Activated naive CD4-positive, alpha-beta T cell treated with Interleukin-2 at 50 U/mL for 16 hours (primary cell): ENCODE measurements at regions not wholly inside any gene's neighbourhood (a gene's known extent, or its start where the extent isn't known, plus 50 kb on each side); places are given as distances from the start of the nearest gene placed in this dataset.

Experiments used
- DNase-seq: peaks from one replicate; pipeline ENCODE4 v3.0.0-alpha.2; 2020

DNA sequence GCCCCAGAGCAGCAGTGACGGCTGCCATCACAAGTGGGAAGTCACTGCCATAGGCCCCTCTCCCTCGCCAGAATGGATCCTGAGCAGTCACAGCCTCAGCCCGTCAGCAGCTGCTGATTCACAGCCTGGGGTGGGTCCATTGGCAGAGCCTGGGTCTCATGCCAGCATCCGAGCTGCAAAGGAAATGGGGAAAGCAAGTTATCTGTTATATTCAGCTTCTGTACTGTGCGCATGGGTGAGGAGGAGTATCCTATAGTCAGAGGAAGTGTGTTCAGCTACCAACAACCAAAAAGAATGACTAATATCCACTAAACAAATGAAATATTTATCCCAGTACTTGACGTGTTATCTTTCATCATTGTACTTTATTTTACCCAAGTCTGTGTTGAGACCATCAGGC, 119.7 kb downstream of the RCN1 start:
- no peak for DNase-seq

DNA sequence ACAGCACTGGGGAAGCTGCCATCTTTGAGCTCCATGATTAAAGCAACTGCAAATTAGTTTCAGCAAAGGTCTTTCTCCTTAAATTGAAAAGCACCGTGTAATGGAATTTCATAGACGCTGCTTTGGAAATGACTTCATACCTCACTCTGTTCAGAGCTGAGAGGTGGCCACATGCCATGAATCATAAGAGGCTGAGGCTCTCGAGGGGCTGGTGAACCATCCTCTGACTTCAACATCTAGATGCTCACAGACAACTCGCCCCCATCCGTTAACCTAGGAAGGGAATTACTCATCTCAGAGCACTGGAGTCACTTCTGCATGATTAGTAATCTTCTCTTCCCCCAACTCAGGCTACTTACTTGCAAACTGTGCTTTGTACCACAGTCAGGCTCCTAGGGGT, 122.3 kb downstream of the RCN1 start:
- DNase-seq, result no peak

DNA sequence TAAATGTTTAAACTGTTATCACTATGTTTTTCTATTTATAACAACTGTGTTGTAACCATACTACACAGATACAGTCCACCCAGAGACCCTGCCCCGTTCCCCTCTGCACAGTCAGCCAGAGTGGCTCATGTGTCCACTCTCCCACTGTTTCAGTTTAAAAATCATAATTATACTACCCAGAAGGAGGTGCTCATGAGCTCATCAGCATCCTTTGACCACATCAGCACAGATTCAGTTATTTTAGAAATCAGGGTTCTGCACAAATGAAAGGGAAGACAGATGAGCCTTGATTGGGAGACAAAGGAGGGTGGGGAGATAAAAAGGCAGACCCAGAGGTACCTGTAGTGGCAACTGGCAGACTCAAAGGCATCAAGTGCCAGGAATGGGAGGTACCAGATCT, 124.3 kb downstream of the RCN1 start:
- DNase-seq, result no peak

DNA sequence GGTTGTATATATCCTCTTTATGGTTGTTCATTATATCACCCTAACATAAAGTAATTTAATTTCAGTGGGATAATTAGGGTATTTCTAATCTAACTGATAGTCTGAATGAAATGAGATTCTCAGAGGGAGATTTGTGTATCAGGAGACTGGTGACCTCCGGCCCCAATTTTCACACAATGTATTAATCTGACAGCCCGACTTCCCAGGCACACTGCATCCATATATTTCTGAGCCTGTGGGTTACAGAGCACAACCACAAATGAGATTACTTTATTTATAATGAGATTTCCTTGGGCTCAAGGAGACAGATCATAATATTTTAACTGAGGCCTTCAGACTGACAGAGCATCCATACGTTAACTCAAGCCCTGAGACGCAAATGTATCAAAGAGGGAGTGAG, 125.9 kb downstream of the RCN1 start:
- no peak for DNase-seq

DNA sequence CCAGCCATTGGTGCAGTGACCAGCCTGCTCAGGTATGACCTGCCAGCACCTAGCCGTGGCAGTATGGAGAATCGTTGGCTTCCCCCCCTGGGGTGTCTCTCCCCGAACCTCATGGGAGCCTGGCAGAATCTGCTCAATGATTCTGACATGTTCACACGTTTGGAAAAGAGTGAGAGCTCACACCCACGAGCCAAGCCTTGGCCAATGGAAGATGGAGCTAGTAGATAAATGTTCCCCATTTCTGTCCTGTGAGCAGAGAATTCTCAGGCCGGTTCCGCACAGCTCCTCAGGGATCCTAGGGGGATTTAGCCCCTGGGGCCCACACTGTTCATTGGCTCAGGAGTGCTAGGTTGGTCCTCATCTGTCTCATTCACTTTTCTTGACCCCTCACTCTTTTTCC, 128.4 kb downstream of the RCN1 start:
- DNase-seq, result no peak

DNA sequence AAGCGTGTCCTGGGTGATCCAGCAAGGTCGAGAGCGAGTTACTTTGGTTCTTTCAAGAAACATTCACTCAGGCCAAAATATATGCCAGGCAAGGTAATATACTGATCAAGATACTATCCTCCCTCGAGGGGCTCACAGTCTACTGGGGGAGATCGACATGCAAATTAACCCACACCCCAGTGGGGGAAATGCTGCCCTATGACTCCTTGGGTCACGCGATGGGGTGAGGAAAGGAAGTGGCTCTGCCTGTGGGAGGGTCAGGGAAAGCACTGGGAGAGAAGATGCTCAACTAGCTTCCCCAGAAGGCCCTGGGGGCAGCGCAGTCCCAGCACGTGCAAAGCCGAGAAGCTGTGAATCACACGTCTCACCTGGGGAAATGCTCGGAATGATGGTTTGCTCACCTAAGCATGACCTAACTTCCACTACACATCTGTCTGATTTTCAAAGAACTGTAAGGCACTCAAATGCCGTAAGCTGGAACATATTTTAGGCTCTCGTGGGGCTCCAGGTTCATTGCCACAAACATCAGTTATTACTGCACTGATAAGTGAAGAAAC, 130.7 kb downstream of the RCN1 start:
- no peak for DNase-seq

GRCh38 chr11:32224580-32224979, 133.7 kb downstream of the RCN1 start:
- no peak for DNase-seq

- no peak for DNase-seq
These were observed 134.9 kb downstream of the RCN1 start for GRCh38 chr11:32225571-32226285.

GRCh38 chr11:32226480-32226879, 135.6 kb downstream of the RCN1 start:
- DNase-seq, result no peak

DNA sequence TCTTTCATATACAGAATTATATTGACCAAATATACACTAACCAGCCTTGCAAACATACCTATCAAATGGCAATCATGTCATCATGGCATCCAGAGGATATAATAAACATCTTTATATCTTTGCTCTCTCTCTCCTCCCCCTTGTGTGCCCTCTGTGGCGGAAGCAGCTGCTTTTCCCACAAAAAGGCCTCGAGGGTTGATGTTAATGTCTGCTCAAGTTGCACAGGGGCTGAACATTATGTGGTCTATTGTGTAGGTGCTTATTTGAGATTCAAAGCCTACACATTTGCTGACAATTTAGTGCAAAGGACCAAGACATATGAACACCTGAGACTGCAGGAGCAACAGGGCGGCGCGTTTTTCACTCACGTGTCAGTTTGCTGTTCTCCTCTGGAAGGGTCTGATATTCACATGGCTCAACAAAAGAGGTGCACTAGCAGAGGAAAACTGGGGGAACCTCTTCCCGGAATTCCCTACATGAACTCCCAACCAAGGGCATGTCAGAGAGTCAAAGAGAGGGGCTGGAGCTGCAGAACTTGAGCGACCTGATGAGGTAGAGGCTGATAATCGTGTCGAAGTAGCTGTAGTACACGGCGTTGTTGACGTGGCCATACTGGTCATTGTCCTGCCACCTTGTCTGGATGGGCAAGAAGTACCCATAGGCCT, 138.8 kb downstream of the RCN1 start:
- no peak for DNase-seq

GRCh38 chr11:32231909-32232493, 141.1 kb downstream of the RCN1 start:
- DNase-seq, result no peak

DNA sequence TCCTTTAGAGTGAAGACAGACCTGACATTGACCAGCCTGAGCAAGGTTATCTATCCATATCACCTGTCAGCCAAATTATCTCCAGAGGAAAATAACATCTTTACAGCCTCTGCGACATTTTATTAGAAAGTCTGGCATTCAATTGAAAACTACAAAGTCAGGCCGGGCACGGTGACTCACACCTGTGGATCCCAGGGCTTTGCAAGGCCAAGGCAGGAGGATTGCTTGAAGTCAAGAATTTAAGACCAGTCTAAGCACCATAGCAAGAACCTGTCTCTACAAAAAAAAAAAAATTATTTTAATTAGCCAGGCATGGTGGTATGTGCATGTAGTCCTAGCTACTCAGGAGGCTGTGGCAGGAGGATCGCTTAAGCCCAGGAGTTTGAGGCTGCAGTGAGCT, 141.6 kb downstream of the RCN1 start:
- DNase-seq, result no peak

DNA sequence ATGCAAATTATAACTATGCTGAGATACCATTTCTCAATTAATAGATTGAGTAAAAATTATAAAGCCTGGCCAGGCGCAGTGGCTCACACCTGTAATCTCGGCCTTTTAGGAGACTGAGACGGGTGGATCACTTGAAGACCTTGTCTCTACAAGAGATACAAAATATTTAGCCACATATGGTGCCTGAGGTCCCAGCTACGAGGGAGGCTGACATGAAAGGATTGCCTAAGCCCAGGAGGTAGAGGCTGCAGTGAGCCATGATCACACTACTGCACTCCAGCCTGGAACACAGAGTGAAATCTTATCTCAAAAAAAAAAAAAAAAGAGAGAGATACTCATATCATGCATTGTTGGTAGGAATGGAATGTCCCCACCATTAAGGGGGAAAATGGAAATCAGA, 142.4 kb downstream of the RCN1 start:
- DNase-seq, result no peak

- DNase-seq, result no peak
These were observed 143.1 kb downstream of the RCN1 start for GRCh38 chr11:32233928-32234327.

DNA sequence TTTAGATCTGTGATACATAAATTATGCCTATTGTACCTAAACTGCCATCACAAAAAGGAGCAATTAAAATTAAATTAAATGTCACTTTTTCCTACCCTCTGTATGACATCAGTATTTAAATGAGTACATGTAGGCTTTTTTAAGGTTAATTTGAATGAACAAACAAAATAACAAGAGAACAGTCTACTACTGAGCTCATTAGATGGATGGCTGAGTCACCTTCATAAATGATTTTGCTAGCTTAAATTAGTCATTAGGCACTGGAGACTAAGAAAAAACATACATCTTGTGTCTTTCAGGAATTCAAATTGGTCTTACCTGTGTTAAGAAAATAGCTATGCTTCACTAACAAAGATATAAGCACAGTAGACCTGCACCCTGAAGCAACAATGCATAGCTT, 153.6 kb downstream of the RCN1 start:
- DNase-seq, result no peak

DNA sequence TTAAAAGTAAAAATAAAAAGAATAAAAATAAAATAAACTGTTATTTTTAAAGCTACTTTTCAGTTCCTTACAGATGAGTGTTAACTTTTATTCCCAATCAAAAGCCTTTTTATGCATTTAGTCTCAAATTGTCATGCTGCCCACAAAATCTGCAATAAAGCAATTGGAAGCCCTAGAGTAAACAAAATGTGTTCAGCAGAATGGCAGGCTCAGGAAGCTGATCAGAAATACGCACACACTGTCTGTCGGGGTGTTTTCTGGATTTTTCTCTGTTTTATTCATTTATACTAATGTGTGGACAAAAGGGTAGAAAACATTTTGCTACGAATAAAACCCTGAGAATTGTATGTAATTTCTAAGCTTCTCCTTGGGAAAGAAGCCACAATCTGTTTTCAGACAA, 162.8 kb downstream of the RCN1 start:
- no peak for DNase-seq

GRCh38 chr11:32255841-32256240, 165.0 kb downstream of the RCN1 start:
- no peak for DNase-seq

DNA sequence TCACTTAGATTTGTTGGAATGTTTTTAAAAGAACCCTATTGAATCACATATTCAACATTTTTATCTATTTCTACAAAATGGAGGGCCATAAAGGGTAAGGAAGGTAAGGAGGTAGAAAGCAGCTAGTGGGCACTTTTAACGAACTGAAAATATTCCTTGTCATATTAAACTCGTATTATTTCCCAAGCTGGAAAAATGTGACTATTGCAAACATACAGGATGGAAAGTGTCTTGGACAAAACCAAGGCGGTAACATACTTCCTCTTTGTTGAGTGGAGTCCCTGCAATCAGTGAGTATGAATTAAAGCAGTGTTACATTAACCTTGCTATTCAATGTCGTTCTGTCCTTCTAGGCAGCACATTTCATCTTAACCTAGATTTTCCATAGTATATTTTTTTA, 165.6 kb downstream of the RCN1 start:
- no peak for DNase-seq

- no peak for DNase-seq
These were observed 168.8 kb downstream of the RCN1 start for GRCh38 chr11:32259641-32260081.

- no peak for DNase-seq
These were observed 171.5 kb downstream of the RCN1 start for GRCh38 chr11:32262367-32262766.

DNA sequence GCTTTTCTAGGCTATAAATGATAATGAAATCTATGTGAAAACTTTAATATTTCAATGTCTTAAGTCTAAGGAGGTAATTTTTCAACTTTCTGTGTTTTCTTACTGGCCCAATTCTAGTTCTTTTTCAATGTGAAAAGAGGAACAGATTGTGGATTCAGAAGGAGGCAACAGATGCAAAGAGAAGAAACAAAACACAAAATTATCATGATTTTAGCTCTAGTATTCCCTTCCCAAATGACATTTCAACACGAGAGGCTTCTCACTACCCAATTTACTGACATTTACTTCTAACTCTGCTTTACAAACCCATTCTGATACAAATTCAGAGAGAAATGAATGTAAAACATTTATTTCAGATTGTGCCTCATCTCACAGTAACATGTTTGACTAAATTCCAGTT, 169.4 kb downstream of the WT1 start:
- no peak for DNase-seq

DNA sequence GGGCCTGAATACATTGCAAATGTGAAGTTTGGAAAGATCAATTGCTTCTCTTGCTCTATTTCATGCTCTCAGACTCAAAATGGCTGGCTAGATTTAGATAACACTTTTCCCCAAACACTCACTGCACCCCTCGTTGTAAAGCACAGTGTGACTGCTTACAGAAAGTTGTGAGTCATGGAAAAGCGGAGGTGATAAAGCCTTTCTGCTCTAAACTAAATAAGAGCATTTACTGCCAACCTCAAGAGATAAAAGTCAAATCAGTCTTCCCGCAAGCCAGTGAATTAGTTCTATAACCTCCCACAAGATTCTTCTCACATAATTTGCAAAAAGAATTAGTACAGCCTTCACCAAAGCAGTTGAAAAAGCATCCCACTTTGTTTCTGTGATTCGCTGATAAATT, 168.7 kb downstream of the WT1 start:
- DNase-seq, result no peak

DNA sequence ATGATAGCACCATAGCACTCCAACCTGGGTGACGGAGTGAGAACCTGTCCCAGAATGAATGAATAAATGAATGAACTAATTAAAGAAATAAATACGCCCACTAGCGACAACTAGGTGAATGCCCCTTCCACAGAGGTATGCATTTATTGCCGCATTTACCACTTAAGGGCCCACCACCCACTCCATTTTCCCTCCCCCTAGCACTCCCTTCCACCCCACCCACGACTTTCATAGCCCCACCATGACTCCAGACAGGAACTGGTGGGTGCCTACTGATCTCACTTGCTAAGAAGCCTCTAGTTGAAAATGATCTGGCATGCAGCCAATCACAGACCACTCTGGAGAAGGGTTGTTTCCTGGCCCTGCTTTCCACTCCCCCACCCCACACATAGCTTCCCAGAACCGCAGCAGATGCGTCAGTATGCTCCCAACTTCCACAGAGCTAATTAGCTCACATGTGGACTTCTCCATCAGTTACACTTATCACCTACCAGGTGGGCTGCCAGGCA, 167.6 kb downstream of the WT1 start:
- DNase-seq, result no peak

DNA sequence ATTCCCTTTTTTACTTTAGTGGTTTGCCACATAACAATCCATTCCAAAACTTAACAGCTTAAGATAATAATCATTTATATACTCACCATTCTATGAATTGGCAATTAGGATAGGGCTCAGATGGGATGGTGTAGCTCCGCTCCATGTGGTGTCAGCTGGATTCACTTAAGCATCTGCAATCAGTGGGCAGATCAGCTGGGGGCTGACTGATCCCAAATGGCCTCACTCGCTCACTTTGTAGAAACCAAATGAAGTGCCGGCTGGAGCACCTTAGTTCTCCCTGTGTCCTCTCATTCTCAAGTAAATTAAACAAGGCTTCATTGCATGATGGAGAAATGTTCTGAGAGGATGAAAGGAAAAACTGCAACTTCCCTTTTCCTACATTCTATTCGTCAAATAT, 161.4 kb downstream of the WT1 start:
- no peak for DNase-seq
